ENCODE measurements at regions not wholly inside any gene's neighbourhood (a gene's known extent, or its start where the extent isn't known, plus 50 kb on each side); places are given as distances from the start of the nearest gene placed in this dataset.

DNA sequence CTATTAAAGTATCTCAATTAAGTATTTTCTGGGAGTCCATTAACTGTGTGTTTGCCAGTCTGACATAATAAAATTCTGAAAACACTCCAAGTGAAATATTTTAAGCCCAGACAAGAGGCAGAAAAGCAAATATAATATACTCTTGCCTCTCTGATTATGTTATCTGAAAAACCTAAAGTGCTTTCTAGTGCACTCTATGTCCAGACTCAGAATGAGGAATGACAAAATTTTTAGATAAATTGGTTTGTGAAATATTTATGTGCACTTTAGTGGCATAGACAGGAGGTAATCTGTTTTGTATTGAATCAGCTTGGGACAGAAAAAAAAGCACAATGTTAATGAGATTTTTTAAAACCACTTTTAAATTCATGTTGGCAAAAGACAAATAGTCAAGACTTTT lies 508.2 kb upstream of the SUCLG2 start:
- TF ChIP-seq, protein P1, sequence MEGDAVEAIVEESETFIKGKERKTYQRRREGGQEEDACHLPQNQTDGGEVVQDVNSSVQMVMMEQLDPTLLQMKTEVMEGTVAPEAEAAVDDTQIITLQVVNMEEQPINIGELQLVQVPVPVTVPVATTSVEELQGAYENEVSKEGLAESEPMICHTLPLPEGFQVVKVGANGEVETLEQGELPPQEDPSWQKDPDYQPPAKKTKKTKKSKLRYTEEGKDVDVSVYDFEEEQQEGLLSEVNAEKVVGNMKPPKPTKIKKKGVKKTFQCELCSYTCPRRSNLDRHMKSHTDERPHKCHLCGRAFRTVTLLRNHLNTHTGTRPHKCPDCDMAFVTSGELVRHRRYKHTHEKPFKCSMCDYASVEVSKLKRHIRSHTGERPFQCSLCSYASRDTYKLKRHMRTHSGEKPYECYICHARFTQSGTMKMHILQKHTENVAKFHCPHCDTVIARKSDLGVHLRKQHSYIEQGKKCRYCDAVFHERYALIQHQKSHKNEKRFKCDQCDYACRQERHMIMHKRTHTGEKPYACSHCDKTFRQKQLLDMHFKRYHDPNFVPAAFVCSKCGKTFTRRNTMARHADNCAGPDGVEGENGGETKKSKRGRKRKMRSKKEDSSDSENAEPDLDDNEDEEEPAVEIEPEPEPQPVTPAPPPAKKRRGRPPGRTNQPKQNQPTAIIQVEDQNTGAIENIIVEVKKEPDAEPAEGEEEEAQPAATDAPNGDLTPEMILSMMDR (conservative IDR thresholded peaks at IDR 0.05; ENCODE audit: low read depth, low read length): no peak
- no peak for TF ChIP-seq EZH2 (IDR thresholded peaks at IDR 0.05; ENCODE audit: borderline replicate concordance, low read depth, low read length, poor library complexity, severe bottlenecking)
